ENCODE measurements at regions not wholly inside any gene's neighbourhood (a gene's known extent, or its start where the extent isn't known, plus 50 kb on each side); places are given as distances from the start of the nearest gene placed in this dataset.

GRCh38 chr16:76081967-76082366 lies 195.2 kb upstream of the CNTNAP4 start:
- TF ChIP-seq, protein P1, sequence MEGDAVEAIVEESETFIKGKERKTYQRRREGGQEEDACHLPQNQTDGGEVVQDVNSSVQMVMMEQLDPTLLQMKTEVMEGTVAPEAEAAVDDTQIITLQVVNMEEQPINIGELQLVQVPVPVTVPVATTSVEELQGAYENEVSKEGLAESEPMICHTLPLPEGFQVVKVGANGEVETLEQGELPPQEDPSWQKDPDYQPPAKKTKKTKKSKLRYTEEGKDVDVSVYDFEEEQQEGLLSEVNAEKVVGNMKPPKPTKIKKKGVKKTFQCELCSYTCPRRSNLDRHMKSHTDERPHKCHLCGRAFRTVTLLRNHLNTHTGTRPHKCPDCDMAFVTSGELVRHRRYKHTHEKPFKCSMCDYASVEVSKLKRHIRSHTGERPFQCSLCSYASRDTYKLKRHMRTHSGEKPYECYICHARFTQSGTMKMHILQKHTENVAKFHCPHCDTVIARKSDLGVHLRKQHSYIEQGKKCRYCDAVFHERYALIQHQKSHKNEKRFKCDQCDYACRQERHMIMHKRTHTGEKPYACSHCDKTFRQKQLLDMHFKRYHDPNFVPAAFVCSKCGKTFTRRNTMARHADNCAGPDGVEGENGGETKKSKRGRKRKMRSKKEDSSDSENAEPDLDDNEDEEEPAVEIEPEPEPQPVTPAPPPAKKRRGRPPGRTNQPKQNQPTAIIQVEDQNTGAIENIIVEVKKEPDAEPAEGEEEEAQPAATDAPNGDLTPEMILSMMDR (IDR thresholded peaks at IDR 0.05; ENCODE audit: low read depth, low read length, poor library complexity, severe bottlenecking): no peak
- no peak for TF ChIP-seq EZH2phosphoT487 (IDR thresholded peaks at IDR 0.05; ENCODE audit: borderline replicate concordance, low read length)
